GM12878 (cell line): ENCODE measurements at regions not wholly inside any gene's neighbourhood (a gene's known extent, or its start where the extent isn't known, plus 50 kb on each side); places are given as distances from the start of the nearest gene placed in this dataset.

Experiments
- ASH2L ChIP-seq: fragments of 300-600, 200-600 bp; sonication (generic); IDR thresholded peaks from 2 replicates; pipeline ENCODE4 v1.6.1; 2017; ENCODE audit warnings: low read depth, mild to moderate bottlenecking, borderline replicate concordance
- CEBPZ ChIP-seq: fragments of 150-350 bp; IDR thresholded peaks from 2 replicates; pipeline ENCODE4 v1.6.1; 2016; ENCODE audit warnings: low read depth, low read length
- CREM ChIP-seq: IDR thresholded peaks from 2 replicates; pipeline ENCODE4 v1.6.1; 2014; ENCODE audit warnings: antibody characterized with exemption, low read depth
- MYC ChIP-seq: IDR thresholded peaks from 2 replicates; pipeline ENCODE4 v1.6.1; 2011; ENCODE audit warnings: mild to moderate bottlenecking, low read length, moderate library complexity, inconsistent platforms; ENCODE audit not compliant: insufficient read depth, insufficient replicate concordance, insufficient read length, severe bottlenecking
- NFXL1 ChIP-seq: fragments of 450-650 bp; IDR thresholded peaks from 2 replicates; pipeline ENCODE4 v1.6.1; 2017; ENCODE audit warnings: antibody characterized with exemption, mild to moderate bottlenecking, borderline replicate concordance
- PRDM15 ChIP-seq: fragments of 450-650 bp; formaldehyde crosslinking; IDR thresholded peaks from 2 replicates; pipeline ENCODE4 v1.4.0; 2020; ENCODE audit warnings: mild to moderate bottlenecking, moderate library complexity
- SUZ12 ChIP-seq: fragments of 200-600 bp; sonication (generic); IDR thresholded peaks from one replicate; pipeline ENCODE4 v1.6.1; 2018; ENCODE audit warnings: antibody characterized with exemption, mild to moderate bottlenecking; ENCODE audit not compliant: unreplicated experiment
- ZBTB40 ChIP-seq: fragments of 450-650 bp; IDR thresholded peaks from 2 replicates; pipeline ENCODE4 v1.6.1; 2016; ENCODE audit warnings: mild to moderate bottlenecking, moderate library complexity, borderline replicate concordance
- ZNF207 ChIP-seq: fragments of 450-650 bp; IDR thresholded peaks from 2 replicates; pipeline ENCODE4 v1.6.1; 2014; ENCODE audit warnings: antibody characterized with exemption, mild to moderate bottlenecking, borderline replicate concordance
- ZNF217 ChIP-seq: fragments of 450-650 bp; IDR thresholded peaks from 2 replicates; pipeline ENCODE4 v1.6.1; 2017; ENCODE audit warnings: antibody characterized with exemption, mild to moderate bottlenecking

GRCh38 chr2:220125551-220125950, 498.1 kb downstream of the SLC4A3 start (continued):
- TF ChIP-seq CEBPZ (no peak), ASH2L (no peak), PRDM15 (CRISPR knock-in tag) (no peak), ZNF217 (no peak), NFXL1 (no peak), ZNF207 (no peak), SUZ12 (no peak), MYC (no peak), ZBTB40 (no peak), CREM (no peak)
- TF ChIP-seq, all 136 proteins: peak for 0
